Smooth muscle cell (in vitro differentiated cells): ENCODE measurements at regions not wholly inside any gene's neighbourhood (a gene's known extent, or its start where the extent isn't known, plus 50 kb on each side); places are given as distances from the start of the nearest gene placed in this dataset.

ENCODE experiments used
- DNase-seq: peaks from one replicate; lab custom pipeline; 2025; ENCODE audit not compliant: unreplicated experiment; lab: John Stamatoyannopoulos, UW
- H2AFZ ChIP-seq: fragments of 200-600 bp; sonication (generic); 2 replicates; pipeline ENCODE4 v1.6.0; 2016; ENCODE audit warnings: antibody characterized with exemption, low read depth, mild to moderate bottlenecking
- H3F3A ChIP-seq: fragments of 200-600 bp; sonication (generic); 2 replicates; pipeline ENCODE4 v1.6.0; 2017; ENCODE audit warnings: antibody characterized with exemption, low read depth
- H3K27ac ChIP-seq: fragments of 200-600 bp; sonication (generic); 2 replicates; pipeline ENCODE4 v1.5.1; 2016; ENCODE audit warnings: low read depth, mild to moderate bottlenecking
- H3K27me3 ChIP-seq: fragments of 200-600 bp; sonication (generic); 2 replicates; pipeline ENCODE4 v1.6.1; 2016; ENCODE audit warnings: low read depth, mild to moderate bottlenecking
- H3K36me3 ChIP-seq: fragments of 200-600 bp; sonication (generic); 2 replicates; pipeline ENCODE4 v1.5.1; 2016; ENCODE audit warnings: low read depth
- H3K4me1 ChIP-seq: fragments of 200-600 bp; sonication (generic); 2 replicates; pipeline ENCODE4 v1.5.1; 2016; ENCODE audit warnings: low read depth
- H3K4me2 ChIP-seq: fragments of 200-600 bp; sonication (generic); 2 replicates; pipeline ENCODE4 v1.6.0; 2016; ENCODE audit warnings: mild to moderate bottlenecking
- H3K4me3 ChIP-seq: fragments of 200-600 bp; sonication (generic); 2 replicates; pipeline ENCODE4 v1.5.1; 2016; ENCODE audit warnings: mild to moderate bottlenecking
- H3K79me2 ChIP-seq: fragments of 200-600 bp; sonication (generic); 2 replicates; pipeline ENCODE4 v1.6.0; 2016; ENCODE audit warnings: low read depth, mild to moderate bottlenecking
- H3K9ac ChIP-seq: fragments of 200-600 bp; sonication (generic); 2 replicates; pipeline ENCODE4 v1.6.0; 2016; ENCODE audit warnings: low read depth
- H3K9me3 ChIP-seq: fragments of 200-600 bp; sonication (generic); replicated peaks from 2 replicates; pipeline ENCODE4 v1.5.1; 2016; ENCODE audit warnings: low read depth
- H4K20me1 ChIP-seq: fragments of 200-600 bp; sonication (generic); 2 replicates; pipeline ENCODE4 v1.6.0; 2016; ENCODE audit warnings: low read depth
- WGBS: methylation state at CpG from one replicate; pipeline ENCODE4 v1.1.7; 2016; ENCODE audit warnings: low lambda C conversion rate; 5-methylcytosine and 5-hydroxymethylcytosine counted together
- TF ChIP-seq, protein P1 (sequence below): fragments of 200-600 bp; sonication (generic); IDR thresholded peaks from 2 replicates; pipeline ENCODE4 v1.5.1; 2017; ENCODE audit warnings: borderline replicate concordance, mild to moderate bottlenecking, antibody characterized with exemption; ENCODE audit not compliant: insufficient read depth, poor library complexity, severe bottlenecking

DNA sequence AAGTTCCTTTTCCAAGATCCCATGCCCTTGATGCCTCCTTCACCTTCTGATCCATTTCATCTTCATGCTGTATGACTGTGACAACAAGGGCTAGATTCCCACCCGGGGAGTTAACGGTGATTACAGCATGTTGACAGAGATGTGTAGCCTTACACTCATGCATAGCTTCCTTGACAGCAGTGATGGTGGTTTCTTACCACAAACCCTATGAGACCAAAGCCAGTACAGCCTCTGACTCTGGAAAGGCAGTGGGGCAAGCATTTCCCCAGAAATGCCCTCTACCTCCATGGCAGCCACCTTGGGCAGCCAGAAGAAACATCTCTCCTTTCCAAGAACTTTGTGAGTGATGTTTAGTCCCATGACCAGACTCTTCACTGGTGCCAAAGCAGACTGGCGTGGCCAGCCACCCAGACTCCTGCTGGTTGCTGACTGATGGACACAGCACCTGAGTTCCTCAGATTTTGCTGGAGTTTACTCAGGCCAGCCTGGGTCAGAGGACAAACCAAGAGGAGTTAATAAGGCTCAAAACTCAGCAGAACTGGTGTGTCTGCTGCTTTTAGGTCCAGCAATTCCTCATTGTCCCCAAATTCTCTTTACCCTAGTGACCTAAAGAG lies 199.7 kb upstream of the SLC27A6 start:
- Histone ChIP-seq H3K36me3 (no peaks in the 10 kb centered on the region), H3F3A (no peaks in the 10 kb centered on the region), H3K4me1 (no peaks in the 10 kb centered on the region), H3K27ac (no peak overlapping the region), H2AFZ (no peak overlapping the region), H4K20me1 (no peaks in the 10 kb centered on the region), H3K27me3 (no peaks in the 10 kb centered on the region), H3K9me3 (no peaks in the 10 kb centered on the region), H3K4me3 (no peak overlapping the region), H3K4me2 (no peak overlapping the region), H3K79me2 (no peaks in the 10 kb centered on the region), H3K9ac (no peak overlapping the region)
- 98% methylated on average over 3 of the region's 3 CpGs for WGBS
- TF ChIP-seq, protein P1, sequence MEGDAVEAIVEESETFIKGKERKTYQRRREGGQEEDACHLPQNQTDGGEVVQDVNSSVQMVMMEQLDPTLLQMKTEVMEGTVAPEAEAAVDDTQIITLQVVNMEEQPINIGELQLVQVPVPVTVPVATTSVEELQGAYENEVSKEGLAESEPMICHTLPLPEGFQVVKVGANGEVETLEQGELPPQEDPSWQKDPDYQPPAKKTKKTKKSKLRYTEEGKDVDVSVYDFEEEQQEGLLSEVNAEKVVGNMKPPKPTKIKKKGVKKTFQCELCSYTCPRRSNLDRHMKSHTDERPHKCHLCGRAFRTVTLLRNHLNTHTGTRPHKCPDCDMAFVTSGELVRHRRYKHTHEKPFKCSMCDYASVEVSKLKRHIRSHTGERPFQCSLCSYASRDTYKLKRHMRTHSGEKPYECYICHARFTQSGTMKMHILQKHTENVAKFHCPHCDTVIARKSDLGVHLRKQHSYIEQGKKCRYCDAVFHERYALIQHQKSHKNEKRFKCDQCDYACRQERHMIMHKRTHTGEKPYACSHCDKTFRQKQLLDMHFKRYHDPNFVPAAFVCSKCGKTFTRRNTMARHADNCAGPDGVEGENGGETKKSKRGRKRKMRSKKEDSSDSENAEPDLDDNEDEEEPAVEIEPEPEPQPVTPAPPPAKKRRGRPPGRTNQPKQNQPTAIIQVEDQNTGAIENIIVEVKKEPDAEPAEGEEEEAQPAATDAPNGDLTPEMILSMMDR: no peak
- no peak for DNase-seq

DNA sequence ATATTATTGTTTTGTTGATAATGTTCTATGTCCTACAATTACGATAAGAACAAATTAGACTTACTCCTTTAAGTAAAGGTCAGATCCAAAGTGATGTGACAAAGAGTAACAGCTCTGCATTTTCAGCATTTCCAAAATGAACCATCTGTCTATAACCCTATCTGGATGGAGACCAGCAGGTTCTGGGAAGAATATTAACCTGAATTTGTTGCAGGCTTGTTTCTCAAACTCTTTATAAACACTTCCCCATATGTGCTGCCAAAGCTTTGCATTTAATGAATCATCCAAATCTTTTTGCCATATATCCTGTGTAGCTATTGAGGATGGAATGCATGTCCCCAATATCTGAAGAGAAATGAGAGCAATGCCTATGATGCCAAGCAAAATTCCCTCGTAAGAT lies 198.9 kb upstream of the SLC27A6 start:
- WGBS: 95% methylated on average over 2 of the region's 2 CpGs
- Histone ChIP-seq H3K27me3 (no peaks in the 10 kb centered on the region), H3F3A (no peaks in the 10 kb centered on the region), H4K20me1 (no peaks in the 10 kb centered on the region), H3K79me2 (no peaks in the 10 kb centered on the region), H3K36me3 (no peaks in the 10 kb centered on the region), H3K4me2 (no peak overlapping the region), H3K9ac (no peak overlapping the region), H2AFZ (no peak overlapping the region), H3K4me3 (no peak overlapping the region), H3K4me1 (no peaks in the 10 kb centered on the region), H3K27ac (no peak overlapping the region), H3K9me3 (no peaks in the 10 kb centered on the region)
- TF ChIP-seq, protein P1: no peak
- no peak for DNase-seq

DNA sequence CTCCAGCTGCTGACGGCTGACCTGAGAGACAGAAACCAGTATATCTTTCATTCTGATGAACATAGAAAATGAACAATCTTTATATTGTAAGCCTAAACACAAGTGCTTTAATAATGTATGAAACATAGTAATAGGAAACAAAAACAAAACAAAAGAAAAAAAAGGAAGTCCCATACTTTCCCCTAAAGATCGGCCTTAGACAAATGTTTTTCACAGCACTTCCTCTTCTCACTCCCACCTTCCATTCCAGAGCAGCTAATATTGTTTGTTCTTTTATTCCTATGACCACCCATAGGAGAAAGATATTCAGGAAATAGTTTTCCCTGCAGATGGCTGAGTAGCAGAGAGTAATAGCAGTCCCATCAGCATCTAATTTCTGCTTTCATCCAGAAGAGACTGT lies 194.4 kb upstream of the SLC27A6 start:
- 67% methylated on average over 2 of the region's 2 CpGs for WGBS
- TF ChIP-seq, protein P1: no peak
- H3K4me1 ChIP-seq: no peaks in the 10 kb centered on the region
- H3K4me2 ChIP-seq: no peak overlapping the region
- H3K27me3 ChIP-seq: no peaks in the 10 kb centered on the region
- no peak overlapping the region for H3K9ac ChIP-seq
- H3K79me2 ChIP-seq: no peaks in the 10 kb centered on the region
- DNase-seq: no peak
- H3K36me3 ChIP-seq: no peaks in the 10 kb centered on the region
- no peak overlapping the region for H3K27ac ChIP-seq
- no peaks in the 10 kb centered on the region for H3F3A ChIP-seq
- H3K9me3 ChIP-seq: no peaks in the 10 kb centered on the region
- H2AFZ ChIP-seq: no peak overlapping the region
- H3K4me3 ChIP-seq: no peak overlapping the region
- no peaks in the 10 kb centered on the region for H4K20me1 ChIP-seq

DNA sequence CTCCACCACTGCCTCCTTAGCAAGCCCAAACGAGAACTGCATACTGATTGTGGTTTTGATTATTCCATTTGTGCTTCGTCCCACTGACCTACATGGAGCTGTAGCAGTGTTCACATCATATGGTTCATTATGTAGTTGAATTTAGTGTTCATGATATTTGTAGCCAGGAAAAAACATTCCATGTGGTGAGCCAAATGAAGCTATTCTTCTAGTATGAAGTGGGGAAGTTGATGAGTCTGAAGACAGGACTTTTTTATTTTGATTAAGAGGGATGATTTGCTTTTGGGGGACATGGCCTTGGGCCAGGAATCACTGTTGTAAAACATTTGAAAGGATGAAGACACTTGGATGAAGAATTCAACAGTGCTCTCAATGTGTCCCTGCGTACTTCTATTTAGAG lies 192.9 kb upstream of the SLC27A6 start:
- Histone ChIP-seq H4K20me1 (no peaks in the 10 kb centered on the region), H3K9me3 (no peaks in the 10 kb centered on the region), H2AFZ (no peak overlapping the region), H3K27me3 (no peaks in the 10 kb centered on the region), H3K4me1 (no peaks in the 10 kb centered on the region), H3K9ac (no peak overlapping the region), H3K79me2 (no peaks in the 10 kb centered on the region), H3K4me2 (no peak overlapping the region), H3F3A (no peaks in the 10 kb centered on the region), H3K4me3 (no peak overlapping the region), H3K36me3 (no peaks in the 10 kb centered on the region), H3K27ac (no peak overlapping the region)
- WGBS: 79% methylated on average over 3 of the region's 3 CpGs
- DNase-seq: no peak
- TF ChIP-seq, protein P1: no peak
